Cardiac muscle cell (in vitro differentiated cells and primary cell): ENCODE measurements at regions not wholly inside any gene's neighbourhood (a gene's known extent, or its start where the extent isn't known, plus 50 kb on each side); places are given as distances from the start of the nearest gene placed in this dataset.

Experiments used
- DNase-seq, 2 donors: peaks; one replicate each; pipeline versions ENCODE4 v3.0.0 to v3.0.0-alpha.2; 2010 to 2017; ENCODE audit warnings: low read depth in 1 of 2, low spot score in 1 of 2
- H3K27ac ChIP-seq: fragments of 200-600 bp; sonication (generic); 2 replicates; pipeline ENCODE4 v1.5.1; 2016
- H3K27me3 ChIP-seq: fragments of 200-600 bp; sonication (generic); 2 replicates; pipeline ENCODE4 v1.6.0; 2016; ENCODE audit warnings: control low read depth
- H3K36me3 ChIP-seq: fragments of 200-600 bp; sonication (generic); 2 replicates; pipeline ENCODE4 v1.5.1; 2016; ENCODE audit warnings: control low read depth
- H3K4me1 ChIP-seq: fragments of 200-600 bp; sonication (generic); 2 replicates; pipeline ENCODE4 v1.8.1; 2017; ENCODE audit warnings: low read depth, mild to moderate bottlenecking, mixed run types
- H3K4me3 ChIP-seq: fragments of 200-600 bp; sonication (generic); 2 replicates; pipeline ENCODE4 v1.5.1; 2016; ENCODE audit warnings: mild to moderate bottlenecking
- H3K9me3 ChIP-seq: fragments of 200-600 bp; sonication (generic); 2 replicates; pipeline ENCODE4 v1.5.1; 2017; ENCODE audit warnings: low read depth, mild to moderate bottlenecking, control low read depth
- CTCF ChIP-seq: IDR thresholded peaks from 2 replicates; pipeline ENCODE4 v1.5.1; 2012; ENCODE audit warnings: low read depth, mild to moderate bottlenecking, low read length

- Histone ChIP-seq H3K9me3 (no peaks in the 10 kb centered on the region), H3K36me3 (no peaks in the 10 kb centered on the region), H3K27me3 (no peaks in the 10 kb centered on the region), H3K4me1 (no peaks in the 10 kb centered on the region), H3K27ac (no peak overlapping the region), H3K4me3 (no peak overlapping the region)
- DNase-seq, result no peak
- TF ChIP-seq CTCF, result no peak
Observed at GRCh38 chr1:191564275-191564674, 594.0 kb upstream of the RGS18 start.

GRCh38 chr1:191572479-191572878 is 585.8 kb upstream of the RGS18 start:
- no peak overlapping the region for H3K4me3 ChIP-seq
- no peak for TF ChIP-seq CTCF
- no peaks in the 10 kb centered on the region for H3K9me3 ChIP-seq
- no peak for DNase-seq
- H3K27ac ChIP-seq, result no peak overlapping the region
- H3K4me1 ChIP-seq, result no peaks in the 10 kb centered on the region
- no peaks in the 10 kb centered on the region for H3K36me3 ChIP-seq
- H3K27me3 ChIP-seq, result no peaks in the 10 kb centered on the region

- H3K27me3 ChIP-seq, result no peaks in the 10 kb centered on the region
- no peaks in the 10 kb centered on the region for H3K4me1 ChIP-seq
- no peak for TF ChIP-seq CTCF
- no peak overlapping the region for H3K4me3 ChIP-seq
- no peaks in the 10 kb centered on the region for H3K9me3 ChIP-seq
- no peaks in the 10 kb centered on the region for H3K36me3 ChIP-seq
- DNase-seq, result no peak
- H3K27ac ChIP-seq, result no peak overlapping the region
Observed at GRCh38 chr1:191575180-191575579, 583.1 kb upstream of the RGS18 start.

GRCh38 chr1:191575746-191576145 is 582.5 kb upstream of the RGS18 start:
- no peak for DNase-seq
- Histone ChIP-seq H3K27ac (no peak overlapping the region), H3K4me3 (no peak overlapping the region), H3K27me3 (no peaks in the 10 kb centered on the region), H3K9me3 (no peaks in the 10 kb centered on the region), H3K36me3 (no peaks in the 10 kb centered on the region), H3K4me1 (no peaks in the 10 kb centered on the region)
- TF ChIP-seq CTCF, result no peak

GRCh38 chr1:191577213-191577612 is 581.0 kb upstream of the RGS18 start:
- Histone ChIP-seq H3K36me3 (no peaks in the 10 kb centered on the region), H3K27me3 (no peaks in the 10 kb centered on the region), H3K9me3 (no peaks in the 10 kb centered on the region), H3K4me1 (no peaks in the 10 kb centered on the region), H3K4me3 (no peak overlapping the region), H3K27ac (no peak overlapping the region)
- TF ChIP-seq CTCF, result no peak
- DNase-seq, result no peak

- no peak for DNase-seq
- TF ChIP-seq CTCF, result no peak
- Histone ChIP-seq H3K27ac (no peak overlapping the region), H3K4me1 (no peaks in the 10 kb centered on the region), H3K4me3 (no peak overlapping the region), H3K9me3 (no peaks in the 10 kb centered on the region), H3K27me3 (no peaks in the 10 kb centered on the region), H3K36me3 (no peaks in the 10 kb centered on the region)
Observed at GRCh38 chr1:191578281-191578680, 580.0 kb upstream of the RGS18 start.
